Neural cell (in vitro differentiated cells): ENCODE measurements at regions not wholly inside any gene's neighbourhood (a gene's known extent, or its start where the extent isn't known, plus 50 kb on each side); places are given as distances from the start of the nearest gene placed in this dataset.
"Not testable (repeated sequence)": the region's sequence is repeated elsewhere in the genome, so short reads cannot be mapped to it uniquely, and the experiment has no call there.

Source experiments
- H2AFZ ChIP-seq: fragments of 200-600, 300-800 bp; sonication (generic), shearing (Covaris generic); 2 replicates; pipeline ENCODE4 v1.6.0; 2014; ENCODE audit warnings: low read depth, mild to moderate bottlenecking, antibody characterized with exemption, low read length, moderate library complexity
- H3F3A ChIP-seq: fragments of 200-600 bp; shearing (Covaris generic); 2 replicates; pipeline ENCODE4 v1.6.1; 2016; ENCODE audit warnings: mild to moderate bottlenecking, moderate library complexity, mixed read lengths, antibody characterized with exemption, low read length; ENCODE audit not compliant: insufficient read depth, poor library complexity, severe bottlenecking
- H3K27ac ChIP-seq: fragments of 200-600, 300-800 bp; sonication (generic), shearing (Covaris generic); 2 replicates; pipeline ENCODE4 v1.5.1; 2014; ENCODE audit warnings: mild to moderate bottlenecking, low read length, moderate library complexity
- H3K27me3 ChIP-seq: fragments of 300-800, 200-600 bp; sonication (generic), shearing (Covaris generic); 2 replicates; pipeline ENCODE4 v1.6.0; 2014; ENCODE audit warnings: mild to moderate bottlenecking, low read depth, low read length, moderate library complexity; ENCODE audit not compliant: insufficient read depth
- H3K36me3 ChIP-seq: fragments of 300-800, 200-600 bp; sonication (generic), shearing (Covaris generic); 2 replicates; pipeline ENCODE4 v1.5.1; 2014; ENCODE audit warnings: mild to moderate bottlenecking, antibody characterized with exemption, low read length, moderate library complexity; ENCODE audit not compliant: insufficient read depth
- H3K4me2 ChIP-seq: fragments of 300-800, 200-600 bp; sonication (generic), shearing (Covaris generic); 2 replicates; pipeline ENCODE4 v1.6.0; 2014; ENCODE audit warnings: mild to moderate bottlenecking, low read length
- H3K4me3 ChIP-seq: fragments of 300-800, 200-600 bp; sonication (generic), shearing (Covaris generic); 2 replicates; pipeline ENCODE4 v1.5.1; 2014; ENCODE audit warnings: mild to moderate bottlenecking, low read length, moderate library complexity
- H3K79me2 ChIP-seq: fragments of 200-600 bp; shearing (Covaris generic); replicated peaks from 2 replicates; pipeline ENCODE4 v1.6.0; 2014; ENCODE audit warnings: mild to moderate bottlenecking, low read length, moderate library complexity; ENCODE audit not compliant: insufficient read depth
- H3K9ac ChIP-seq: fragments of 300-800, 200-600 bp; sonication (generic), shearing (Covaris generic); 2 replicates; pipeline ENCODE4 v1.6.1; 2016; ENCODE audit warnings: mild to moderate bottlenecking, low read length, mixed read lengths
- H3K9me2 ChIP-seq: fragments of 200-600 bp; shearing (Covaris generic); 2 replicates; pipeline ENCODE4 v1.6.1; 2016; ENCODE audit warnings: mild to moderate bottlenecking, low read length, mixed read lengths; ENCODE audit not compliant: insufficient read depth
- H3K9me3 ChIP-seq: fragments of 200-600, 300-800 bp; sonication (generic), shearing (Covaris generic); 2 replicates; pipeline ENCODE4 v1.6.1; 2016; ENCODE audit warnings: mild to moderate bottlenecking, mixed run types, low read length, moderate library complexity, mixed read lengths
- H4K20me1 ChIP-seq: fragments of 200-600 bp; shearing (Covaris generic); 2 replicates; pipeline ENCODE4 v1.6.1; 2016; ENCODE audit warnings: mild to moderate bottlenecking, mixed run types; ENCODE audit not compliant: insufficient read depth
- EP300 ChIP-seq: fragments of 450-650 bp; conservative IDR thresholded peaks from 2 replicates; pipeline ENCODE4 v1.6.1; 2014; ENCODE audit warnings: antibody characterized with exemption, mild to moderate bottlenecking, moderate library complexity; ENCODE audit not compliant: poor library complexity, severe bottlenecking
- EZH2 ChIP-seq: fragments of 200-600, 300-800 bp; shearing (Covaris generic), sonication (generic); IDR thresholded peaks from 2 replicates; pipeline ENCODE4 v1.6.1; 2014; ENCODE audit warnings: antibody characterized with exemption, low read length, borderline replicate concordance, mild to moderate bottlenecking; ENCODE audit not compliant: insufficient read depth, poor library complexity, severe bottlenecking
- MXI1 ChIP-seq: fragments of 450-650 bp; conservative IDR thresholded peaks from 2 replicates; pipeline ENCODE4 v1.6.1; 2014; ENCODE audit warnings: antibody characterized with exemption, mild to moderate bottlenecking; ENCODE audit not compliant: poor library complexity, severe bottlenecking
- POLR2AphosphoS5 ChIP-seq: IDR thresholded peaks from 2 replicates; pipeline ENCODE4 v1.6.1; 2012
- RAD21 ChIP-seq: fragments of 450-650 bp; conservative IDR thresholded peaks from 2 replicates; pipeline ENCODE4 v1.6.1; 2014; ENCODE audit warnings: antibody characterized with exemption, mild to moderate bottlenecking, moderate library complexity
- SMC3 ChIP-seq: fragments of 450-650 bp; conservative IDR thresholded peaks from 2 replicates; pipeline ENCODE4 v1.6.1; 2014; ENCODE audit warnings: antibody characterized with exemption, mild to moderate bottlenecking, moderate library complexity; ENCODE audit not compliant: poor library complexity
- TAF1 ChIP-seq: IDR thresholded peaks from 2 replicates; pipeline ENCODE4 v1.6.1; 2012; ENCODE audit warnings: low read depth
- TF ChIP-seq, protein P1 (sequence below): fragments of 450-650 bp; IDR thresholded peaks from 2 replicates; pipeline ENCODE4 v1.5.1; 2014; ENCODE audit warnings: antibody characterized with exemption, mild to moderate bottlenecking, moderate library complexity; ENCODE audit not compliant: poor library complexity, severe bottlenecking
- TF ChIP-seq, protein P2 (sequence below): IDR thresholded peaks from 2 replicates; pipeline ENCODE4 v1.6.1; 2012; ENCODE audit warnings: borderline replicate concordance

DNA sequence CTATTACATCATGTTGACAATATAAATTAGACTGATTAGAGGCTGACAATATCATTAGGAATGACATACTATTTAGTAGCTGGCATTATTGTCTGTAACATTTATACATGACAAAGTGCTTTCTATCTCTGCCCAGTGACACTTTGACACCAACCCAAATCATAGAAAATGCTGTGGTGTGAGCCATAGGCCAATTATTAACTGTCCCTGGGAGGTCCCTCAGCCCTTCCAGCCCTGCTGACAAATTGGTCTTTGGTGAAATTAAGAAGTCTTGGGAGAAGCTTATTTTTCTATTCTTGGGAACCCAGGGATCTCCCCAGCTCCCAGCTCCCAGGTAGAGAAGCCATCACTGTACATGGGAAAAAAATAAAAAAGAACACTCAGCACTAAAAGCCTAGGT, 179.6 kb downstream of the AIPL1 start:
- no peaks in the 10 kb centered on the region for H3K36me3 ChIP-seq
- no peak overlapping the region for H2AFZ ChIP-seq
- no peaks in the 10 kb centered on the region for H3K9me3 ChIP-seq
- H3K27me3 ChIP-seq: no peaks in the 10 kb centered on the region
- H3K79me2 ChIP-seq: no peaks in the 10 kb centered on the region
- H3K27ac ChIP-seq: no peak overlapping the region
- H3F3A ChIP-seq: peaks cover 3% of the 10 kb centered on the region
- no peak for TF ChIP-seq MXI1
- no peak for TF ChIP-seq RAD21
- TF ChIP-seq EP300: no peak
- TF ChIP-seq, protein P1, sequence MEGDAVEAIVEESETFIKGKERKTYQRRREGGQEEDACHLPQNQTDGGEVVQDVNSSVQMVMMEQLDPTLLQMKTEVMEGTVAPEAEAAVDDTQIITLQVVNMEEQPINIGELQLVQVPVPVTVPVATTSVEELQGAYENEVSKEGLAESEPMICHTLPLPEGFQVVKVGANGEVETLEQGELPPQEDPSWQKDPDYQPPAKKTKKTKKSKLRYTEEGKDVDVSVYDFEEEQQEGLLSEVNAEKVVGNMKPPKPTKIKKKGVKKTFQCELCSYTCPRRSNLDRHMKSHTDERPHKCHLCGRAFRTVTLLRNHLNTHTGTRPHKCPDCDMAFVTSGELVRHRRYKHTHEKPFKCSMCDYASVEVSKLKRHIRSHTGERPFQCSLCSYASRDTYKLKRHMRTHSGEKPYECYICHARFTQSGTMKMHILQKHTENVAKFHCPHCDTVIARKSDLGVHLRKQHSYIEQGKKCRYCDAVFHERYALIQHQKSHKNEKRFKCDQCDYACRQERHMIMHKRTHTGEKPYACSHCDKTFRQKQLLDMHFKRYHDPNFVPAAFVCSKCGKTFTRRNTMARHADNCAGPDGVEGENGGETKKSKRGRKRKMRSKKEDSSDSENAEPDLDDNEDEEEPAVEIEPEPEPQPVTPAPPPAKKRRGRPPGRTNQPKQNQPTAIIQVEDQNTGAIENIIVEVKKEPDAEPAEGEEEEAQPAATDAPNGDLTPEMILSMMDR: no peak
- no peak for TF ChIP-seq TAF1
- TF ChIP-seq, protein P2, sequence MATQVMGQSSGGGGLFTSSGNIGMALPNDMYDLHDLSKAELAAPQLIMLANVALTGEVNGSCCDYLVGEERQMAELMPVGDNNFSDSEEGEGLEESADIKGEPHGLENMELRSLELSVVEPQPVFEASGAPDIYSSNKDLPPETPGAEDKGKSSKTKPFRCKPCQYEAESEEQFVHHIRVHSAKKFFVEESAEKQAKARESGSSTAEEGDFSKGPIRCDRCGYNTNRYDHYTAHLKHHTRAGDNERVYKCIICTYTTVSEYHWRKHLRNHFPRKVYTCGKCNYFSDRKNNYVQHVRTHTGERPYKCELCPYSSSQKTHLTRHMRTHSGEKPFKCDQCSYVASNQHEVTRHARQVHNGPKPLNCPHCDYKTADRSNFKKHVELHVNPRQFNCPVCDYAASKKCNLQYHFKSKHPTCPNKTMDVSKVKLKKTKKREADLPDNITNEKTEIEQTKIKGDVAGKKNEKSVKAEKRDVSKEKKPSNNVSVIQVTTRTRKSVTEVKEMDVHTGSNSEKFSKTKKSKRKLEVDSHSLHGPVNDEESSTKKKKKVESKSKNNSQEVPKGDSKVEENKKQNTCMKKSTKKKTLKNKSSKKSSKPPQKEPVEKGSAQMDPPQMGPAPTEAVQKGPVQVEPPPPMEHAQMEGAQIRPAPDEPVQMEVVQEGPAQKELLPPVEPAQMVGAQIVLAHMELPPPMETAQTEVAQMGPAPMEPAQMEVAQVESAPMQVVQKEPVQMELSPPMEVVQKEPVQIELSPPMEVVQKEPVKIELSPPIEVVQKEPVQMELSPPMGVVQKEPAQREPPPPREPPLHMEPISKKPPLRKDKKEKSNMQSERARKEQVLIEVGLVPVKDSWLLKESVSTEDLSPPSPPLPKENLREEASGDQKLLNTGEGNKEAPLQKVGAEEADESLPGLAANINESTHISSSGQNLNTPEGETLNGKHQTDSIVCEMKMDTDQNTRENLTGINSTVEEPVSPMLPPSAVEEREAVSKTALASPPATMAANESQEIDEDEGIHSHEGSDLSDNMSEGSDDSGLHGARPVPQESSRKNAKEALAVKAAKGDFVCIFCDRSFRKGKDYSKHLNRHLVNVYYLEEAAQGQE: no peak
- TF ChIP-seq SMC3: no peak
- no peak for TF ChIP-seq EZH2
- no peak for TF ChIP-seq POLR2AphosphoS5
- H3K4me3 ChIP-seq: no peak overlapping the region
- no peaks in the 10 kb centered on the region for H4K20me1 ChIP-seq
- H3K9me2 ChIP-seq: no peaks in the 10 kb centered on the region
- H3K4me2 ChIP-seq: no peak overlapping the region
- no peak overlapping the region for H3K9ac ChIP-seq

DNA sequence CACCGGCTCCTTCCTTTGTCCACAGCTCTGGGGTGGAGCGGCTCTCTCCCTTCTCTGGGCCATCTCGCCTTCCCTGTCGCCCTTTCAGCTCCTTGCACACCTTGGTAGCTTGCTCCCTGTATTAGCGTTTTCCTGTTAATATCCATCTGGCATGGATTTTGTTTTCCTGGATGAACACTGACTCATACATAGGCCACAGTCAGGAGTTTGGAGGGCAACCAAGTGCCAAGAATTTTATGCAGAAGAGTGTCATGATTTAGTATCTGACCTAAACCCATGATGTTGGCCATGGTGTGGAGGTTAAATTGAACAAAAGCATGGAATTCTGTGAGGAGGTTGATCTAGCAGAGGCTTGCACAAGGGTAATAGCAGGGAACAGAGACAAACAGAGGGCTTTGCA, 180.9 kb downstream of the AIPL1 start:
- Histone ChIP-seq H2AFZ (no peak overlapping the region), H3K4me3 (no peak overlapping the region), H3K36me3 (no peaks in the 10 kb centered on the region), H3K27me3 (no peaks in the 10 kb centered on the region), H3K79me2 (no peaks in the 10 kb centered on the region), H3K27ac (no peak overlapping the region), H3F3A (peaks cover 3% of the 10 kb centered on the region), H3K9me3 (no peaks in the 10 kb centered on the region), H4K20me1 (no peaks in the 10 kb centered on the region), H3K4me2 (no peak overlapping the region), H3K9me2 (no peaks in the 10 kb centered on the region), H3K9ac (no peak overlapping the region)
- TF ChIP-seq TAF1 (no peak), POLR2AphosphoS5 (no peak), RAD21 (no peak), MXI1 (no peak), EP300 (no peak), SMC3 (no peak), EZH2 (no peak)
- TF ChIP-seq, protein P2: no peak
- TF ChIP-seq, protein P1: no peak

DNA sequence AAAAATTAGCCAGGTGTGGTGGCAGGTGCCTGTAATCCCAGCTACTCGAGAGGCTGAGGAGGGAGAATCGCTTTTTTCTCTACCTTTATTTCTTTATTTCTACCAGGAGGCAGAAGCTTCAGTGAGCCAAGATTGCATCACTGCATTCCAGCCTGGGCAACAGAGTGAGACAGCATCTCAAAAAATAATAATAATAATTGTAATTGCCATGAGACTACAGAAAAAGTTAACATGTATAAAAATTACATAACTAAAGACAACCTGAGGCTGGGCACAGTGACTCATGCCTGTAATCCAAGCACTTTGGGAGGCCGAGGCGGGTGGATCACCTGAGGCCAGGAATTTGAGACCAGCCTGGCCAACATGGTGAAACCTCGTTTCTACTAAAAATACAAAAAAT, 181.5 kb downstream of the WSCD1 start:
- H3K27ac ChIP-seq, H3K4me2 ChIP-seq, H3K4me3 ChIP-seq, H3K36me3 ChIP-seq, H3F3A ChIP-seq, H4K20me1 ChIP-seq, H3K9ac ChIP-seq, H3K27me3 ChIP-seq, H3K9me2 ChIP-seq, H3K9me3 ChIP-seq, H2AFZ ChIP-seq, H3K79me2 ChIP-seq: not testable (repeated sequence)
